ENCODE measurements at regions not wholly inside any gene's neighbourhood (a gene's known extent, or its start where the extent isn't known, plus 50 kb on each side); places are given as distances from the start of the nearest gene placed in this dataset.

DNA sequence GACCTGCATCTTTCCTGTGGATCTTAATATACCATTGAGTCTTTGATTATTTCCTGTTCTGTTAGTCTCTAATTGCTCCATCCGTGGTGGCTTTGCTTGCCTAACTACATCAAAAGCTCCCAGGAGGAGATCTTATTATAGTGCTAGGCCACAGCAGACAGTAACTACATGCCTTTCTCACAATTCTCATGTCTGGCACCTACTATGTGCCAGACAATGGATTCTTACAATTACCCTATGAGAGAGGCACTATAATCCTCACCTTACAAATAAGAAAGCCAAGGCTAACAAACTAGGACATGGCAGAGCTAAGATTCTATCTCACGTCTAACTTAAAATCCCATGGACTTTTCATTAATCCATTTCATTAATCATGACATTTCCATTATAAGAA, 70.3 kb upstream of the TARS1 start:
- Histone ChIP-seq H3K9me1 (ENCODE audit: control insufficient read depth, insufficient read depth, low read length) (no peaks in the 10 kb centered on the region), H4K20me1 (replicated peaks; ENCODE audit: control insufficient read depth, insufficient read depth, low read length) (no peaks in the 10 kb centered on the region), H3K9ac (ENCODE audit: insufficient read depth in 1 of 2, low read depth in 2 of 2, low read length in 2 of 2) (no peak overlapping the region), H3K27me3 (ENCODE audit: control insufficient read depth in 2 of 2, insufficient read depth in 2 of 2, low read length in 2 of 2) (no peaks in the 10 kb centered on the region), H3K27ac (ENCODE audit: extremely low read depth, low read depth, low read length) (no peak overlapping the region), H3K4me1 (replicated peaks in 1 of 2; ENCODE audit: control insufficient read depth in 2 of 2, insufficient read depth in 2 of 2, low read length in 2 of 2) (no peaks in the 10 kb centered on the region), H3K4me3 (no peak overlapping the region), H2AFZ (ENCODE audit: low read depth, low read length) (no peak overlapping the region), H3K79me2 (ENCODE audit: control insufficient read depth, insufficient read depth, low read length) (no peaks in the 10 kb centered on the region), H3K9me3 (replicated peaks; ENCODE audit: control insufficient read depth, insufficient read depth, low read depth, low read length) (no peaks in the 10 kb centered on the region), H3K36me3 (ENCODE audit: control insufficient read depth, insufficient read depth, low read length) (no peaks in the 10 kb centered on the region), H3K4me2 (ENCODE audit: insufficient read depth, low read length) (no peak overlapping the region)
- ChIA-PET CTCF (ENCODE audit: low intra/inter-chr PET ratio) (interaction anchor here (0.5 kb wide), 1 partner anchor 1747 kb away, joined by 3 read pairs; no protein-coding TSS in a partner anchor), POLR2A (interaction anchor here (1.4 kb wide), 1 partner anchor 9 kb away, joined by 3 read pairs; no protein-coding TSS in a partner anchor)
- BruUV-seq (replicated peaks) = no TSS peak
- intact Hi-C loops (cut with micrococcal nuclease) = no loop called here
- FAIRE-seq (no peak), DNase-seq (ENCODE audit: extremely low read depth in 1 of 4, low spot score in 3 of 4) (no peak), ATAC-seq (no peak)
- in situ Hi-C loops (cut with MboI) = no loop called here
- 3% methylated on average over 2 of the region's 2 CpGs for WGBS (ENCODE audit: insufficient coverage, low coverage, missing lambda C conversion rate)
- TF ChIP-seq ZNF354B (CRISPR knock-in tag; IDR thresholded peaks at IDR 0.05) = no peak
- TF ChIP-seq ZNF146 (CRISPR knock-in tag; IDR thresholded peaks at IDR 0.05; ENCODE audit: unreplicated experiment) = no peak
- TF ChIP-seq ZFP36 (IDR thresholded peaks at IDR 0.05; ENCODE audit: low read depth, low read length, partially characterized antibody) = no peak
- TF ChIP-seq XRCC5 (IDR thresholded peaks at IDR 0.05; ENCODE audit: low read depth, low read length) = no peak
- TF ChIP-seq NCOA6 (IDR thresholded peaks at IDR 0.05) = no peak
- no peak for TF ChIP-seq ZNF184 (CRISPR knock-in tag; IDR thresholded peaks at IDR 0.05)
- no peak for TF ChIP-seq PBX2 (CRISPR knock-in tag; IDR thresholded peaks at IDR 0.05; ENCODE audit: low read depth)
- no peak for TF ChIP-seq PBX2 (tag; conservative IDR thresholded peaks at IDR 0.05; ENCODE audit: low read depth)
- TF ChIP-seq ZBTB8A (IDR thresholded peaks at IDR 0.05; ENCODE audit: partially characterized antibody) = no peak
- TF ChIP-seq CGGBP1 (CRISPR knock-in tag; IDR thresholded peaks at IDR 0.05) = no peak
- TF ChIP-seq NFXL1 (CRISPR knock-in tag; IDR thresholded peaks at IDR 0.05) = no peak
- TF ChIP-seq SUPT5H (IDR thresholded peaks at IDR 0.05) = no peak
- no peak for TF ChIP-seq STAT5A (IDR thresholded peaks at IDR 0.05; ENCODE audit: borderline replicate concordance, low read length)
- TF ChIP-seq ARID4B (CRISPR knock-in tag; IDR thresholded peaks at IDR 0.05) = no peak
- TF ChIP-seq TBL1XR1 (IDR thresholded peaks at IDR 0.05; ENCODE audit: low read length in 2 of 2) = no peak
